ENCODE measurements at regions not wholly inside any gene's neighbourhood (a gene's known extent, or its start where the extent isn't known, plus 50 kb on each side); places are given as distances from the start of the nearest gene placed in this dataset.
"Not testable (repeated sequence)": the region's sequence is repeated elsewhere in the genome, so short reads cannot be mapped to it uniquely, and the experiment has no call there.

DNA sequence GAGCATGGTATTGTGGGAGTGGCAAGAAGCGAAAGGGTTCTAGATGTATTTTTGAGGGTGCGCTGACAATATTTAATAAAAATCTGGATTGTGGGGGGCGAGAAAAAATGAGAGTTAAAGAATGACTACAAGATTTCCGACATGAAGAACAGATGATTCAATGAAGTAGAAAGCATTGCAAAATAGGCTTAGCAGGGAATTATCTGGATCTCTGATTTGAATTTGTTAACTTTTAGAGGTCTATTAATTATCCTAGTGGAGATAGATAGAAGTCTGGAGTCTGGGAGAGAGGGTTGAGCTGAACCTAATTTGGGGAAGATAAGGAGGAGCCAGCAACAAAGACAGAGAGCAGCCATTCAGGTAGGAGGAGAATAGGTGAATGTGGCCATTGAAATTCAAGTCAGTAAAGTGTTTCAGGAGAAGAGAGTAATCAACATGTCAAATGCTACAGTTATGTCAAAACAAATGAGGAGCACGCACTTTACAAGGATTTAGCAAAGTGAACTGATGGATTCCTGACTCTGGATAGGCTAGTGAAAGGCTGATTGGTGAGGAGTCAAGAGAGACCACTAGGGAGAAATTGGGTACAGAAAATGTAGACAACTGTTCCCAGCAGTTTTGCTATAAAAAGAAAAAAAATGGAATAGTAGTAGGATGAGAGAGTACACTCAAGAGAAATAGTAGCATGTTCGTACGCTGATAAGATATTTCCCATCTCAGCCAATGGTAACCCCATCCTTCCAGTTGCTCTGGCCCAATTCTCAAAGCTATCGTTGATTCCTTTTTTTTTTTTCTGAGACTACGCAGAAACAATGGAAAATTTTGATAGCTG lies 393.2 kb upstream of the CXADR start:
- no peak for DNase-seq (ENCODE audit: low read depth in 2 of 2)

DNA sequence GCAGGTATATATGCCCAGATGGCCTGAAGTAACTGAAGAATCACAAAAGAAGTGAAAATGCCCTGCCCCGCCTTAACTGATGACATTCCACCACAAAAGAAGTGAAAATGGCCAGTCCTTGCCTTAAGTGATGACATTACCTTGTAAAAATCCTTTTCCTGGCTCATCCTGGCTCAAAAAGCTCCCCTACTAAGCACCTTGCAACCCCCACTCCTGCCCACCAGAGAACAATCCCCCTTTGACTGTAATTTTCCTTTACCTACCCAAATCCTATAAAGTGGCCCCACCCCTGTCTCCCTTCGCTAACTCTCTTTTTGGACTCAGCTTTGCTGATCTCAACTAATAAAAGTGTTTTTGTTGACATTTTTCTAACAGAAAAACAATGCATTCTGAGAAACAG lies 385.4 kb upstream of the CXADR start:
- not testable (repeated sequence) for DNase-seq (ENCODE audit: low read depth in 2 of 2)

DNA sequence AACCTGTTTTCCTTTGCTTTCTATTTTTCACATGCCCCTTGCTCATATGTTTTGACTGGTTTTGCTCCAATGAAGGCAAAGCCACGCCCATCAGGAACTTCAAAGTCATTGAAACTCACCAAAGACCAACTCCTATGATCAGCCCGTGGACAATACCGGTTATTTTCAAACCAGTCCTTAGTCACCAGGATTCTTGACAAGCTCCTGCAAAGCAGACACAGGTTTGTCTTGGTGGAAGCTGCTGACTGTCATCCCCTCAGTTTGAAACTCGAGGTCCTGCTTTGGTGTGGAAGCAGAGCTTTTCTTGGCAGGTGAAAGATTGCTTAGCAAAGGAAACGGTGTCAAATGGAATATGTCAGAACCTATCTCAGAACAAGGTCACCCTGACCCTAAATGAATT lies 384.7 kb upstream of the CXADR start:
- DNase-seq (ENCODE audit: low read depth in 2 of 2): no peak

DNA sequence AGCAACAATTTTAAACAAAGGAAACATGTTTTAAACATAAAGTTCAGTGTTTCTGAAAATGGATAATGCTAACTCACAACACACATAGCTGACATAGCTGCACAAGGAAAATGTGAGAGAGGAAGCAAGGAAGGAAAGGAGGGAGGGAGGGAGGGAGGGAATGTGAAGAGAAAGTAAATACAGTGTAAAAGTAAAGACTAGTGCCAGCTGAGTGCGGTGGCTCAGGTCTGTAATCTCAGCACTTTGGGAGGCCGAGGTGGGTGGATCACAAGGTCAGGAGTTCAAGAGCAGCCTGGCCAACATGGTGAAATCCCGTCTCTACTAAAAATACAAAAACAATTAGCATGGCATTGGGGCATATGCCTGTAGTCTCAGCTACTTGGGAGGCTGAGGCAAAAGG lies 373.7 kb upstream of the CXADR start:
- not testable (repeated sequence) for DNase-seq (ENCODE audit: low read depth in 2 of 2)

DNA sequence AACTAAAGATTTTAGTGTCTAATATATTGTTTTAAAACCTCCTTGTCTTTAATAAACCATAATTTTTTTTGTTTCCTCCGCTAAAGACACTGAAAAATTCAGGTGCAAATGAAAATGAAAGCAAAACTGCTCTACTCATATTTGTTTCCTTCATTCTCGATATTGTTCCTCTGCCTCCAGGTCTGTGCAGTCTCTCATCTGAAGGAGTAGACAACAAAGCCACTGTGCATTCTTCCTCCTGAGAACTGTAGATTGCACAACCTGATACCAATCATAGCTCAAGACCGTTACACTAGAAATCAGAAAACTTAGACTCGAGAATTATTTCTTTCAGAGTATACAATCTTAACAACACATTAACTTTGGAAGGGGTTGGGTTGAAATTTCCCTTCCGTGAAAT lies 373.1 kb upstream of the CXADR start:
- no peak for DNase-seq (ENCODE audit: low read depth in 2 of 2)

DNA sequence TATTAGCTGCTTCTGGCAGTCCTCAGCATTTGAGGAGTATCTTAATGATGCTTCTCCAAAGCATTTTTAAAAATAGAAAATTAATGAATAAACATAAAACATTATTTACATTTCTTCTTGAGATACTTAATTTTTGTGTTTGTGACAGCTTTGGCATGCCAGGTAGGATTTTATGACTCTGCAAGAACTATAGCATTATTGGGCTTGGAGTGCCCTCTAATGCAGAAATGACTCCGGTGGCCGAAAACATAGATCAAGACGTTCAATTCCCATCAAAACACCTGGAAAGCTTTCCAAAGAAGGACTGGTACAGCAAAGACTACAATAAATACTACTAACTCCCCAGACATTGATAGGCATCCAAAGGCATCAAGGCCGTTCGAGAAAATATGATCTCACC lies 366.4 kb upstream of the CXADR start:
- no peak for DNase-seq (ENCODE audit: low read depth in 2 of 2)

DNA sequence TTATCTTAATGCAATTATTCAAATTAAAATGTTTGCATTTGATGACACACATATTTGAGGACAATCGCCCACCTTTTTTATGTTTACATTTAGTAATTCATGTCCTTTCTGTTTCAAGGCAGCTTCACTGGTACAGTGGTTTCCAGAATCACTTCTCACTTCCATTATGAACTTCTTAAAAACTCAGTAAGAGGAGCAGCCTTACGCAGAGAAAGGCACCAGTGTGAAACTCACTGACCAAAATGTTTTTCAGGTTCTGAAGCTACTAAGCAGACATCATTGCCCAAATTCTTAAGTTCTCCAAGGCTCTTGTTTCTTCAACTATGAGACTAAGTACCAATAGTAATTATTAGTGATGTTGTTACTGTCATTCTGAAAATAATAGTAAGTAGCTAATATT lies 353.1 kb upstream of the CXADR start:
- no peak for DNase-seq (ENCODE audit: low read depth in 2 of 2)

DNA sequence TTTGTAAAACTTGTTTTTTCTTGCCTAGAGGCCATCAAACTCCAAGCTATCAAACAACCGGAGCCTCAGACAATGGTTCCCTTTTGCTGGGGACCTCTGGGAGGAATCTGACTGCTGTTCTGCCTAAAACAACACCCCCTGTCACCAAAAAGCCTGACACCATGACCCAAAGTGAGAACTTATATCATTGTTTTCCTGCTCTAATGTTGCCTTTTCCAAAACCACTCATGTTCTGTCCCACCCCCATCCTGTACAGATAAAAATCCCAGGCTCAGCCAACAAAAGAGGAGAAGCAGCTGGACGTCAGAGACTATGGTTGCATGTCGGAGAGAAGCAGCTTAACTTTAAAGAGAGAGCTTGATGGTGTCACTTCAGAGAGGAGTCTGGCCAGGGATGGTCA lies 327.2 kb upstream of the CXADR start:
- DNase-seq (ENCODE audit: low read depth in 2 of 2): no peak

DNA sequence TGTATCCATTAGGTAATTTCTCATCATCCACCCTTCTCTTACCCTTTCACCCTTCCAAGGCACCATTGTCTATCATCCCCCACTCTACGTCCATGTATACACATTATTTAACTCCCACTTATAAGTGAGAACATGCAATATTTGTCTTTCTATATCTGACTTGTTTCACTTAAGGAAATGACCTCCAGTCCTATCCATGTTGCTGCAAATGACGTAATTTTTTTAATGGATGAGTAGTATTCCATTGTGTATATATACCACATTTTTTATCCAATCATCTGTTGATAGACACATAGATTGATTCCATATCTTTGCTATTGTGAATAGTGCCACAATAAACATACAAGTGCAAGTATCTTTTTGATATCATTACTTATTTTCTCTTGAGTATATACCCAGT lies 322.9 kb upstream of the CXADR start:
- DNase-seq (ENCODE audit: low read depth in 2 of 2): no peak

DNA sequence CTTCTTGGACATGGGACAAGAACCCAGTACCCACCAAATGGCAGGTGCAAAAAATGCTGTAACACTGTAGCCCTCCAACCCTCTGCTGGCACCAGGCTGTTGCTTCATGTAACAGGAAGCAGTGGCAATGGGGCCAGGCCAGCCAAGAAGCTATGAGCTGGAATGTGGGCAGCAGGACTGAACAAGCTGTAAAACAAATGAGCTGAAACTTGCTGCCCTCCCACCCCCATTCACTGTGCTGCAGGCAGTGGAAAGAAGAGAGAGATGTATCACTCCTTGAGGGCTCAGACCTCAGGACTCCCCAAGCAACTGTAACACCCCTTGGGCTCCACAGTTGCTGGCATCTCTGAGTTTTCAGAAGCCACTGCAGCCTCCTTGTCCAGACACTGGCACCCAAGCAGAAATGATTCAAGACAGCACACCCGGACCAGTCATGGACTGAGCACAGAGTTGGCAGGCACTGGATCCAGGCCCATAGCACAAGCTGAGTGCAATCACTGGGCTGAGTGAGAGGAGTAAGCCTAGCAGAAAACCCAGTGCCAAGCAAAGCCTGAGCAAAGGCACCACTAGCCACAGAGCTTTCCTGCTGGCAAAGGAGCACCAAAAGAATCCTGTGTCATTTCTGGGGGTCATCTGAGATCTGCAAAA lies 321.4 kb upstream of the CXADR start:
- no peak for DNase-seq (ENCODE audit: low read depth in 2 of 2)

DNA sequence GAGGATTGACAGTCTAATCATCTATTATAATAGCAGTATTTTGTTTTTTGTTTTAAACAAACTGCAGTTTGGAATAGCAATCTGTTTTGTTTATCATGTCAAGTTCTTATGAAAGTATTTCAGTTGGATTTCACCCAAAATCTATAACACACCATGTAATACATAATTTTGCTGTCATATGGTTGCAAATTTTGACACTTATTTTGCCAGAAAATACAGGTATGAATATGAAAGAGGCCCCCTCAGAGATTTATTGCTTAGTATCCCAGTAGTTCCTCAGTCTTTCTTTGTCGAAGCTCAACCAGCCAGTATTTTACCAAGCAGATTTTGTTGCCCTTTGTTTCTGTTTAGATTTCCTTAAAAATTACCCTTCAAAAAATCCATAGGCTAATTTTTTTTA lies 317.5 kb upstream of the CXADR start:
- DNase-seq (ENCODE audit: low read depth in 2 of 2): no peak

DNA sequence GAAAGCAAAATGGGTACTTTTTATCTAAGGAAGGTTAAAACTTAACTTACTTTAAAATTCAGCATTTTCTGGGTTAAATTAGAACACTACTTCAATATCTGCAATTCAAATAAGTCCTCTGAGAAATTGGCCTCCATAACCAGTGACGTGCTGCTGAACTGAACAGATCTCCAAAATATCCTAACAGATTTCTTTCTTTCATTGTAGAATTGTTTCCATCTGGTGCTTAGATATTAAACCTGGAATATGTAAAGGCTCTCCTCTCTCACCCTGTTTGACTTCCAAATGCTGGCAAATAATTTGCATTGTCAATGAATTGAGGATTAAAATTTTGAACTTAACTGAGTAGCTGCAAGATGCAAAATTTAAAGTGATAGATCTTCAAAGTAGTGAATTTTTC lies 316.9 kb upstream of the CXADR start:
- DNase-seq (ENCODE audit: low read depth in 2 of 2): no peak

DNA sequence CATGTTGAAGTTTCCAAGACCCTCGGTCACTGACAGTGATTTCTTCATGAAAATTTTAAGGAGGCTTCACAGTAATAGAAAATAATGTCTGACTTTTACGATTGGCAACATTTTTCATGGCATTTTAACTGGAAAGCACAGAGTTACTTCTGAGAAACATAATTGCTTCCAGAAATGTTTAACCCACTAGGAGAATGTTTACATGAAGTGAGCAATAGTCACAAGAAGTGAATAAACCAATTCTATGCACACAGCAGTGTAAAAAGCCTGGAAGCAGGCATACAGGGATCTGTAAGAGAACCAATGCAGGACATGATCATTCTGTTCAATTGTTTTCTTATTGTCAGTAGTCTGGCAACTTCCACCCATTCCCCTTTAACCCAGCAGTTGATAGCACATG lies 316.2 kb upstream of the CXADR start:
- DNase-seq (ENCODE audit: low read depth in 2 of 2): no peak

DNA sequence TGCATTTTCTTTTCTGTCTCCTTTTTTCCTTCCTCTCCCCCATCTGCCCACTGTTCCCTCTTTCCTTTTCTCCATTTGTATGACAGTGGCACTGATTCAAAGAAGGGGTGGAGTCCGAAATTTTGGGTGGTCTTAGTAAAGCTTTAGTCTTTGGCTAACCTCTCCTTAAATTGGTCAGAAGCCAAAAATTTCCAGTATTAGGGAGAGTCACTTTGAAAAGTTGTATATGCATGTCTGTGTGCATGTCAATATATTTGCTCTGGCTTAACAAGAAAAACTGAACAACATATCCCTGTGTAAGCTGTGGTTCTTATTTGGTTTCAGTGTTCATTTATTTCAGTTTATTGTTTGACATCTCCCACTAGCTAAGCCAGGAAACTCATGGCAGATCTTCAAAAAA lies 314.8 kb upstream of the CXADR start:
- no peak for DNase-seq (ENCODE audit: low read depth in 2 of 2)

DNA sequence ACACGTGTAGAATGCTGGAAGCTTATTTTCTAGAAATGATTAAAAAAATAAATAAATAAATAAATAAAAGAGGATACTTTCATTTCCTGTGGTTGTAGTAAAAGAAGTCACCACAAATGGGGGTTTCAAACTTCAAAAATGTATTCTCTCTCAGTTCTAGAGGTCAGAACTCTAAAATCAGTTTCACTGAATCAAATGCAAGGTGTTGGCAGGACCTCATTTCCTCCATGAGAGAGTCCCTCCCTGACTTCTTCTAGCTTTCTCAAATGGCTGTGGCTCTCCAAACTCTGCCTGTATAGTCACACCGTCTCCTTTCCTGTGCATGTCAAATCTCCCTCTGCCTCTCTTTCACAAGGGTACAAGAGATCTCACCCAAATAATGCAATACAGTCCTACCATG lies 312.6 kb upstream of the CXADR start:
- DNase-seq (ENCODE audit: low read depth in 2 of 2): no peak

DNA sequence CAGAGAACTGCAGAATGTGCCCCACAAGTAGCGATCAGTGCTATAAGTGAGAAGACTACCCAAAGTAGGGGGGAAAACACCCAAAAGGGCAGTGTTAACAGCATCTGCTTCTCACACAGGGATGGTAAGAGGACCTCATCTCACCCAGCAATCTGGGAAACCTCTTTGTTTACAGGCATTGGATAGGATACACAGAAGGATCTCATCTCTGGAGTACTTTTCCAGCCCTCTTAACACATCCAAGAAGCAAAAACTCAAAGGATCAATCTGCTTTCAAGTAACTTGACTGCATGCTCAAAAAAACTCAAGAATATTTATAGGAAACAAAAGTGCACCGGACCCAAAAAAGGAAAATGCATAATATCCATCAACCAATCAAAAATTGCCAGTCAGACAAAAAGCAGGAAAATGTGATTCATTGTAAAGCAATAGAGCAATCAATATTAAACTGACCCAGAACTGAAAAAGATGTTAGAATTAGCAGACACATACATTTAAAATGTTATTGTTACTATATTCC lies 311.0 kb upstream of the CXADR start:
- DNase-seq (ENCODE audit: low read depth in 2 of 2): no peak

DNA sequence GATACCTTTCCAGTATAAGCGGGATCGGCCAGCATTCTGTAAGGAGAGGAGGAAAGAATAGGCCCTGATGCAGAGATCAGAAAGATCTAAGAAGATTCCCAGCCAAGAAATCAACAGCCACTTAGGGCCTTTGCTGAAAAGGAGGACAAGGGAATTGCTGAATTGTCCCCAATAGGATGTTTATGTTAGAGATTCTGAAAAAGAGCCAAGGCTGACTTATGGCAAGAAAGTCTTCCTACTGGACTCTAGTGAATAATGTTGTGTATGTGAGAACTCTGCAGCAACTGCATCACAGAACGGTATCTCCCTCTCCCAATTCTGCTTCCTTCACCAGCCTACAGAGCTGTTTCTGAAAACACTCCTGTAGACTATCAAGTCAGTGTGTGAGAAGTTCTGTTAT lies 298.0 kb upstream of the CXADR start:
- DNase-seq (ENCODE audit: low read depth in 2 of 2): no peak

DNA sequence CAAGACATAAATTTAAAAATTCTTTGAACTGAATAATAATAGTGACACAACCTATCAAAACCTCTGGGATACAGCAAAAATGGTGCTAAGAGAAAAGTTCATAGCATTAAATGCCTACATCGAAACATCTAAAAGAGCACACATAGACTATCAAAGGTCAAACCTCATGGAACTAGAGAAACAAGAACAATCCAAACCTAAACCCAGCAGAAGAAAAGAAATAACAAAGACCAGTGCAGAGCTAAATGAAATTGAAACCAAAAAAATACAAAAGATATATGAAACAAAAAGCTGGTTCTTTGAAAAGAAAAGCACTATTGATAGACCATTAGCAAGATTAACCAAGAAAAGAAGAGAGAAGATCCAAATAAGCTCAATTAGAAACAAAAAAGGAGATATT lies 293.8 kb upstream of the CXADR start:
- DNase-seq (ENCODE audit: low read depth in 2 of 2): not testable (repeated sequence)

DNA sequence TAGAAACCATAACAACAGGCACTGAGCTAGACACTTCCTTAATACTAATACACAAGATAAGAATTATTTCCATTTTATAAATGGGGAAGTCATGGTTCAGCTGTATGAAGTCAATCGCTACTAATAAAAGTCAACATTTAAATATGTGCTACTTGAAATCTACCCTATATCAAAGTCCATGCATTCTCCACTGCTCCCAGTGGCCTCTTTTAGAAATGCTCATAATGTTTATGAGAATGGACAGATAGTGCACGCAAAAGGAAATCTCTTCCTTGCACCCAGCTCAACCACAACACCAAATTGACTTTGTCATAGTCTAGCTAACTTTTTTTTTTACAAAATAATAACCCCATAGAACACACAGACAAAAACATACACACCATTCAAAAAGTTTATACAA lies 281.7 kb upstream of the CXADR start:
- no peak for DNase-seq (ENCODE audit: low read depth in 2 of 2)

DNA sequence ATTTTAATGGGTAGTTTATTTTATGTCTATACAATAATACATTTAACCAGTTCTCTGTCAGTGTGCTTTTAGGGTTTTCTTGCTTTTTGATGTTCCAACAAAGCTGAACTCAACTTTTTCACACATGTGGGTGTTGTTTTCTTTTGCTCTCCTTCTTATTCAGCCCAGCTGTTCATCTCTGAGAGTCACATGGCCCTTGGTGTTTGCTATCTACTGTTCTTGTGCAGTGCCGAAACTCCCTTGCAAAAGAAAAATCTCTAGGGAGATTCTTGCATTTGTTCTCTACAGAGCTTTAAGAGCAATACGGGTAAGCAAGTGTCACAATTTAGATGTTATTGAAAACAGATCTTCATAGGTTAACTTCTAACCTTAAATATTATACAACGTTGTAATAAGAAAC lies 281.1 kb upstream of the CXADR start:
- no peak for DNase-seq (ENCODE audit: low read depth in 2 of 2)

DNA sequence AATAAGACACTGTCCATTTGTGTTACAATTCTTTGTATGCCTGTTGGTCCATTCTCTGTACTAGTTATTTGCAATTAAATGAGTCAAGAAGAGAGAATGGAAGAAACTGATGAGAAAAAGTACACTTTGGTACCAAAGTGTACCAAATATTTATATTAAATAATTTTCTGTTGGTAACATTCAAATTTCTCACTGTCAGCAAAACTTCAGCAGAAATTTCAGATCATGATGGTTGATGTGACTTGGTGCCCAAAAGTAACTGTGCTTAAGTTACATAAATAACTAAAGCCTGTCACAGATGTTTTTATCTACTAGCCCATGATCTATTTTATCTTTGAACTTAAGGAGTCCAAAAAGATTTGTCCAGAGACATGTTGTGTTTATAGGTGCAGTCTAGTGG lies 274.4 kb upstream of the CXADR start:
- DNase-seq (ENCODE audit: low read depth in 2 of 2): no peak

DNA sequence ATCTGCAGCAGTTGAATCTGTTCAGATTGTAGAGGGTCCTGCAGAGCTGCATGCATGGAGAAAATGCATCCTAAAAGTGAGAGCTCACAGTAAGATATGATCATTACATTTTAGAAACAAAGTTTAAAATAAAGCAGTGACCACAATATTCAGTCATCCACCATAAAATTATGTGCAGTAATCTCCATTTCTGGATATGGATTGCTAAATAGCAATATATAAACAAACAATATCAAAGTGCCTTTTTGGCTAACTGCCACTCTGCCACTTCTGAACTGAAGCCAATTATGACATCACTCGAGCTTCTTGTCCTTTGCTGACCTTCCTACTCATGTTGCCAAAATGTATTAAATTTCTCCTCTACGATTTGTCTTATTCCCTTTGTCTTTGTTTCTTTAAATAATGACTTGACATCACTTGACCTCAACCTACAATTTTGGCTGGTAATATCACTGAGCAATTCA lies 262.0 kb upstream of the CXADR start:
- no peak for DNase-seq (ENCODE audit: low read depth in 2 of 2)

DNA sequence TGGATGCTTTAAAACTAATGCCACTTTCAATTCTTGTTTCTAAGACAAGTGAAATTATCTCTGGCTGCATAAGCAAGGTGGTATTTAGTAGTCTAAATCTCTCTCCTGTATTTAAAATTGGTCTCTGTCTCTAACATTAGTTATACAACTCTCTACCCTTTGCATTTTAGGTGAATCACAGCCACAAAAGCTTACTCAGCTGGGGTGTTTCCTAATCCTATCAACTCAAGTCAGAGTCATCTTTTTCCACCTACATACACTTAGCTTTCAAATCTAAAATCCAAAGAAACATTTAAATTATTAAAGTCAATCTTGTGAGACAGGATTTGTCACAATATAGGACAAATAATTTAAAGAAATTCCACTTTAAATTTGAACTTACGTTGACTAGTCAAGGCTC lies 255.1 kb upstream of the CXADR start:
- no peak for DNase-seq (ENCODE audit: low read depth in 2 of 2)
